CD14-positive monocyte (primary cell): ENCODE measurements at regions not wholly inside any gene's neighbourhood (a gene's known extent, or its start where the extent isn't known, plus 50 kb on each side); places are given as distances from the start of the nearest gene placed in this dataset.

ENCODE experiments used
- DNase-seq, 3 donors: peaks; one replicate each; pipeline ENCODE4 v3.0.0-alpha.2; 2011 to 2022
- H2AFZ ChIP-seq: 2 replicates; pipeline ENCODE4 v1.6.0; 2012; ENCODE audit warnings: mild to moderate bottlenecking, low read depth, low read length, inconsistent platforms; ENCODE audit not compliant: insufficient read depth, poor library complexity, severe bottlenecking
- H3K27ac ChIP-seq, 2 donors: 1 replicate in 1 of 2; 2 replicates in 1 of 2; pipeline ENCODE4 v1.5.1; 2012 to 2013; ENCODE audit warnings: low read length in 2 of 2, control low read depth in 1 of 2, inconsistent platforms in 1 of 2, low read depth in 1 of 2, mild to moderate bottlenecking in 1 of 2
- H3K27me3 ChIP-seq, 2 donors: one replicate each; pipeline versions ENCODE4 v1.6.0 to v1.6.1; 2011 to 2013; ENCODE audit warnings: low read length in 2 of 2; ENCODE audit not compliant: control insufficient read depth in 2 of 2, insufficient read depth in 2 of 2
- H3K36me3 ChIP-seq, 2 donors: replicated peaks in 1 of 2; 1 replicate in 1 of 2; 2 replicates in 1 of 2; pipeline versions ENCODE4 v1.5.1 to v1.6.1; 2012 to 2013; ENCODE audit warnings: low read length in 2 of 2, control low read depth in 1 of 2, inconsistent platforms in 1 of 2, mild to moderate bottlenecking in 1 of 2; ENCODE audit not compliant: insufficient read depth in 2 of 2, control insufficient read depth in 1 of 2
- H3K4me1 ChIP-seq, 2 donors: 1 replicate in 1 of 2; 2 replicates in 1 of 2; pipeline versions ENCODE4 v1.5.1 to v1.6.1; 2012 to 2013; ENCODE audit warnings: low read length in 2 of 2, control low read depth in 1 of 2, inconsistent platforms in 1 of 2, mild to moderate bottlenecking in 1 of 2, moderate library complexity in 1 of 2; ENCODE audit not compliant: insufficient read depth in 2 of 2, control insufficient read depth in 1 of 2
- H3K4me2 ChIP-seq: replicated peaks from 2 replicates; pipeline ENCODE3; 2012; ENCODE audit warnings: low read length, moderate library complexity, mild to moderate bottlenecking; ENCODE audit not compliant: poor library complexity, severe bottlenecking; ENCODE audit errors: extremely low read depth
- H3K4me3 ChIP-seq, 3 experiments: fragments of 200-600 bp in 1 of 3; sonication (generic) in 1 of 3; replicated peaks in 1 of 3; 1 replicate in 2 of 3; 2 replicates in 1 of 3; pipeline ENCODE4 v1.5.1; 2011 to 2013; ENCODE audit warnings: low read length in 3 of 3, mild to moderate bottlenecking in 3 of 3, control low read depth in 2 of 3, low read depth in 2 of 3, inconsistent platforms in 1 of 3, moderate library complexity in 1 of 3
- H3K79me2 ChIP-seq: 2 replicates; pipeline ENCODE4 v1.6.0; 2012; ENCODE audit warnings: mild to moderate bottlenecking, control low read depth, inconsistent platforms, low read length, moderate library complexity; ENCODE audit not compliant: insufficient read depth
- H3K9ac ChIP-seq: 2 replicates; pipeline ENCODE4 v1.6.0; 2017; ENCODE audit warnings: low read length, mild to moderate bottlenecking; ENCODE audit not compliant: insufficient read depth, poor library complexity, severe bottlenecking
- H3K9me3 ChIP-seq, 2 donors: replicated peaks in 1 of 2; 1 replicate in 1 of 2; 2 replicates in 1 of 2; pipeline versions ENCODE4 v1.5.1 to v1.6.1; 2012 to 2013; ENCODE audit warnings: low read length in 2 of 2, control low read depth in 1 of 2; ENCODE audit not compliant: control insufficient read depth in 1 of 2, insufficient read depth in 1 of 2
- H4K20me1 ChIP-seq: 2 replicates; pipeline ENCODE4 v1.6.0; 2012; ENCODE audit warnings: mild to moderate bottlenecking, low read length, control low read depth, moderate library complexity; ENCODE audit not compliant: insufficient read depth
- H3K27ac Mint-ChIP-seq, 7 donors: one replicate each; pipeline ENCODE4 v1.8.0; 2020; ENCODE audit warnings: mild to moderate bottlenecking in 7 of 7, mixed read lengths in 7 of 7, moderate library complexity in 6 of 7, inconsistent platforms in 2 of 7
- H3K27me3 Mint-ChIP-seq, 3 donors: one replicate each; pipeline ENCODE4 v1.8.0; 2021 to 2022; ENCODE audit warnings: low read depth in 3 of 3, mild to moderate bottlenecking in 3 of 3, mixed read lengths in 3 of 3, moderate library complexity in 3 of 3, inconsistent platforms in 1 of 3
- H3K36me3 Mint-ChIP-seq, 2 donors: one replicate each; pipeline ENCODE4 v1.8.0; 2020; ENCODE audit warnings: mixed read lengths in 2 of 2, inconsistent platforms in 1 of 2, mild to moderate bottlenecking in 1 of 2
- H3K4me1 Mint-ChIP-seq: one replicate; pipeline ENCODE4 v1.8.0; 2020; ENCODE audit warnings: mild to moderate bottlenecking, mixed read lengths
- H3K4me3 Mint-ChIP-seq, 2 donors: one replicate each; pipeline ENCODE4 v1.8.0; 2020; ENCODE audit warnings: mild to moderate bottlenecking in 2 of 2, mixed read lengths in 2 of 2, moderate library complexity in 1 of 2
- H3K9me3 Mint-ChIP-seq, 7 donors: one replicate each; pipeline ENCODE4 v1.8.0; 2020 to 2022; ENCODE audit warnings: mixed read lengths in 7 of 7, mild to moderate bottlenecking in 6 of 7, moderate library complexity in 6 of 7, inconsistent platforms in 2 of 7
- WGBS: methylation state at CpG from one replicate; pipeline ENCODE4 v1.1.5; 2013; ENCODE audit warnings: missing lambda C conversion rate; ENCODE audit not compliant: insufficient coverage; 5-methylcytosine and 5-hydroxymethylcytosine counted together
- intact Hi-C, 2 donors: fragments of 100-400 bp; cut with micrococcal nuclease; formaldehyde crosslinking; loops; one replicate each; pipeline versions ENCODE4 v1.15.0 to v1.15.1; 2023
- TF ChIP-seq, protein P1 (sequence below): fragments of 200-600 bp; IDR thresholded peaks from one replicate; pipeline ENCODE4 v1.8.0; 2022; ENCODE audit warnings: antibody characterized with exemption, mild to moderate bottlenecking

DNA sequence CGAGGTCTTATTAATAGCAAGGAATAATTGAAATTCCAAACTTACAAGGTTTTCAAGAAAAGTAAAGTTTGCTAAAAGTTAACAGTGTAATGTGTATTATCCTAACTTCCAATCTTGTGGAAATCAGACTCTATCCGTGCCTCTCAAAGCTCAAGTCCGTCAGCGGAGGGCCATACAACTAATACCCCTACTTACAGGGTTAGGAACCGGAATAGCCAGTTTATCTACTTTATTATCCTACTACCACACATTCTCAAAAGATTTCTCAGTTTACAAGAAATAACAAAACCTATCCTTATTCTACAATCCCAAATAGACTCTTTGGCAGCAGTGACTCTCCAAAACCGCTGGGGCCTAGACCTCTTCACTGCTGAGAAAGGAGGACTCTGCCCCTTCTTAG lies 457.8 kb downstream of the PTPRC start:
- no peaks in the 10 kb centered on the region for H3K27me3 Mint-ChIP-seq
- WGBS = 97% methylated on average over 4 of the region's 6 CpGs
- H3K9me3 Mint-ChIP-seq = peaks cover 9 to 23% (median 14%) of the 10 kb centered on the region in 7 donors
- no peaks in the 10 kb centered on the region for H3K79me2 ChIP-seq
- H3K4me3 Mint-ChIP-seq = no peak overlapping the region
- H3K27ac ChIP-seq = peak overlapping the region in 1 of 2 donors; percentile 36
- DNase-seq = no peak
- no peak overlapping the region for H3K9ac ChIP-seq
- peaks cover 32 to 36% of the 10 kb centered on the region in 2 donors for H3K4me1 ChIP-seq
- H3K27ac Mint-ChIP-seq = peak overlapping the region in 3 of 7 donors; percentile 23 to 65 (median 53)
- H3K4me3 ChIP-seq = no peak overlapping the region
- H3K9me3 ChIP-seq = peaks cover 0 to 7% of the 10 kb centered on the region in 2 donors
- no peaks in the 10 kb centered on the region for H3K36me3 ChIP-seq
- H3K36me3 Mint-ChIP-seq = peaks cover 0 to 2% of the 10 kb centered on the region in 2 donors
- no peak overlapping the region for H2AFZ ChIP-seq
- no peak overlapping the region for H3K4me2 ChIP-seq
- H4K20me1 ChIP-seq = no peaks in the 10 kb centered on the region
- intact Hi-C loops = loop anchor here in 1 of 2 donors (10.0 kb wide), 1 partner anchor 322 kb away; no protein-coding TSS in a partner anchor
- TF ChIP-seq, protein P1, sequence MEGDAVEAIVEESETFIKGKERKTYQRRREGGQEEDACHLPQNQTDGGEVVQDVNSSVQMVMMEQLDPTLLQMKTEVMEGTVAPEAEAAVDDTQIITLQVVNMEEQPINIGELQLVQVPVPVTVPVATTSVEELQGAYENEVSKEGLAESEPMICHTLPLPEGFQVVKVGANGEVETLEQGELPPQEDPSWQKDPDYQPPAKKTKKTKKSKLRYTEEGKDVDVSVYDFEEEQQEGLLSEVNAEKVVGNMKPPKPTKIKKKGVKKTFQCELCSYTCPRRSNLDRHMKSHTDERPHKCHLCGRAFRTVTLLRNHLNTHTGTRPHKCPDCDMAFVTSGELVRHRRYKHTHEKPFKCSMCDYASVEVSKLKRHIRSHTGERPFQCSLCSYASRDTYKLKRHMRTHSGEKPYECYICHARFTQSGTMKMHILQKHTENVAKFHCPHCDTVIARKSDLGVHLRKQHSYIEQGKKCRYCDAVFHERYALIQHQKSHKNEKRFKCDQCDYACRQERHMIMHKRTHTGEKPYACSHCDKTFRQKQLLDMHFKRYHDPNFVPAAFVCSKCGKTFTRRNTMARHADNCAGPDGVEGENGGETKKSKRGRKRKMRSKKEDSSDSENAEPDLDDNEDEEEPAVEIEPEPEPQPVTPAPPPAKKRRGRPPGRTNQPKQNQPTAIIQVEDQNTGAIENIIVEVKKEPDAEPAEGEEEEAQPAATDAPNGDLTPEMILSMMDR = no peak
- H3K4me1 Mint-ChIP-seq = peaks cover 43% of the 10 kb centered on the region
- no peaks in the 10 kb centered on the region for H3K27me3 ChIP-seq

DNA sequence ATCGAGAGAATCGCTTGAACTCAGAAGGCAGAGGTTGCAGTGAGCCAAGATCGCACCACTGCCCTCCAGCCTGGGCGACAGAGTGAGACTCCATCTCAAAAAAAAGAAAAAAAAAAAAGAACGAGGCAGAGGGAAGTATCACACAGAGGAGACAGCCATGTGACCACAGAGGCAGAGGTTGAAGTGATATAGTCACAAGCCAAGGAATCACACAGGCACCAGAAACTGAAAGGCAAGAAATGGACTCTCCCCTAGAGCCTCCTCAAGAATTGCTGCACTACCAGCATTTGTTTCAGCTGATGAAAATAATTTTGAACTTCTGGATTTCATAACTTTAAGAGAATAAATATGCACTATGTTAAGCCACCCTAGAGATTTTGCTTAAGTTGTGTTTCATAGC lies 459.6 kb downstream of the PTPRC start:
- no peaks in the 10 kb centered on the region for H4K20me1 ChIP-seq
- Mint-ChIP-seq H3K4me1 (peaks cover 53% of the 10 kb centered on the region), H3K9me3 (peaks cover 2 to 19% (median 8%) of the 10 kb centered on the region in 7 donors), H3K4me3 (no peak overlapping the region), H3K27ac (peak overlapping the region in 1 of 7 donors; percentile 61), H3K36me3 (peaks cover 0 to 2% of the 10 kb centered on the region in 2 donors), H3K27me3 (no peaks in the 10 kb centered on the region)
- H3K9ac ChIP-seq = no peak overlapping the region
- H3K79me2 ChIP-seq = no peaks in the 10 kb centered on the region
- TF ChIP-seq, protein P1 = no peak
- WGBS = 94% methylated on average over 4 of the region's 5 CpGs
- H3K27me3 ChIP-seq = no peaks in the 10 kb centered on the region
- DNase-seq = peak in 2 of 3 donors; percentile 14 to 50
- H2AFZ ChIP-seq = no peak overlapping the region
- no peaks in the 10 kb centered on the region for H3K36me3 ChIP-seq
- no peak overlapping the region for H3K4me2 ChIP-seq
- peaks cover 40 to 43% of the 10 kb centered on the region in 2 donors for H3K4me1 ChIP-seq
- H3K4me3 ChIP-seq = no peak overlapping the region
- H3K27ac ChIP-seq = no peak overlapping the region
- peaks cover 0 to 3% of the 10 kb centered on the region in 2 donors for H3K9me3 ChIP-seq
- intact Hi-C loops = loop anchor here in 1 of 2 donors (10.0 kb wide), 1 partner anchor 324 kb away; no protein-coding TSS in a partner anchor
